OCI-LY1 (cell line): ENCODE measurements at regions not wholly inside any gene's neighbourhood (a gene's known extent, or its start where the extent isn't known, plus 50 kb on each side); places are given as distances from the start of the nearest gene placed in this dataset.

Experiments
- CTCF ChIP-seq: fragments of 200-600 bp; sonication (generic), shearing (Covaris generic); IDR thresholded peaks from 2 replicates; pipeline ENCODE4 v1.5.1; 2017; ENCODE audit warnings: mild to moderate bottlenecking, antibody characterized with exemption, low read length, moderate library complexity, mixed read lengths
- EZH2 ChIP-seq: fragments of 200-600 bp; sonication (generic), shearing (Covaris generic); IDR thresholded peaks from 2 replicates; pipeline ENCODE4 v1.8.0; 2017; ENCODE audit warnings: borderline replicate concordance, mixed run types, mild to moderate bottlenecking, antibody characterized with exemption, low read length, moderate library complexity, mixed read lengths

GRCh38 chr1:239976130-239976968 lies 115.3 kb upstream of the FMN2 start:
- TF ChIP-seq CTCF (peak; percentile 95), EZH2 (no peak)
